Germinal center (tissue), 1 donor: ENCODE measurements at regions not wholly inside any gene's neighbourhood (a gene's known extent, or its start where the extent isn't known, plus 50 kb on each side); places are given as distances from the start of the nearest gene placed in this dataset.

Experiments used
- DNase-seq: peaks from one replicate; pipeline ENCODE4 v3.0.0; 2012; ENCODE audit warnings: mixed read lengths, low spot score

- DNase-seq, result no peak
Measured at GRCh38 chr2:65499216-65499615, 66.8 kb upstream of the SPRED2 start.

GRCh38 chr2:65498396-65498795 lies 66.0 kb upstream of the SPRED2 start:
- no peak for DNase-seq

GRCh38 chr2:65495251-65495877 lies 63.0 kb upstream of the SPRED2 start:
- no peak for DNase-seq

- no peak for DNase-seq
Measured at GRCh38 chr2:65494078-65494477, 61.7 kb upstream of the SPRED2 start.

GRCh38 chr2:65491381-65491905 lies 59.0 kb upstream of the SPRED2 start:
- no peak for DNase-seq

- no peak for DNase-seq
Measured at GRCh38 chr2:65490222-65490621, 57.8 kb upstream of the SPRED2 start.

- DNase-seq, result no peak
Measured at GRCh38 chr2:65489269-65489668, 56.9 kb upstream of the SPRED2 start.

GRCh38 chr2:65488527-65488926 lies 56.1 kb upstream of the SPRED2 start:
- DNase-seq, result no peak

- DNase-seq, result no peak
Measured at GRCh38 chr2:65487404-65487803, 55.0 kb upstream of the SPRED2 start.

GRCh38 chr2:65486802-65487201 lies 54.4 kb upstream of the SPRED2 start:
- DNase-seq, result no peak

- DNase-seq, result no peak
Measured at GRCh38 chr2:65486282-65486681, 53.9 kb upstream of the SPRED2 start.

- DNase-seq, result no peak
Measured at GRCh38 chr2:65485839-65486238, 53.4 kb upstream of the SPRED2 start.

- DNase-seq, result no peak
Measured at GRCh38 chr2:65483763-65484162, 51.4 kb upstream of the SPRED2 start.

GRCh38 chr2:65482971-65483370 lies 50.6 kb upstream of the SPRED2 start:
- DNase-seq, result no peak
